ENCODE measurements at regions not wholly inside any gene's neighbourhood (a gene's known extent, or its start where the extent isn't known, plus 50 kb on each side); places are given as distances from the start of the nearest gene placed in this dataset.
"Not testable (repeated sequence)": the region's sequence is repeated elsewhere in the genome, so short reads cannot be mapped to it uniquely, and the experiment has no call there.

GRCh38 chr12:46547421-46548354 is 175.1 kb upstream of the SLC38A2 start:
- H3K27me3 ChIP-seq: no peaks in the 10 kb centered on the region
- DNase-seq (ENCODE audit: extremely low spot score in 2 of 2): no peak
- TF ChIP-seq POLR2A (IDR thresholded peaks at IDR 0.05): no peak
- no peak for TF ChIP-seq CTCF (IDR thresholded peaks at IDR 0.05)
- TF ChIP-seq POLR2AphosphoS5 (IDR thresholded peaks at IDR 0.05; ENCODE audit: insufficient read depth in 1 of 2, low read depth in 1 of 2): no peak
- no peaks in the 10 kb centered on the region for H3K36me3 ChIP-seq
- H3K4me3 ChIP-seq: no peak overlapping the region
- peaks cover 24% of the 10 kb centered on the region for H3K4me1 ChIP-seq
- H3K9me3 ChIP-seq: no peaks in the 10 kb centered on the region
- intact Hi-C loops (cut with DNase I): no loop called here
- H3K27ac ChIP-seq: no peak overlapping the region

GRCh38 chr12:46546634-46547273 is 174.2 kb upstream of the SLC38A2 start:
- Histone ChIP-seq H3K36me3 (no peaks in the 10 kb centered on the region), H3K27me3 (no peaks in the 10 kb centered on the region), H3K4me1 (peaks cover 24% of the 10 kb centered on the region), H3K4me3 (no peak overlapping the region), H3K9me3 (no peaks in the 10 kb centered on the region), H3K27ac (no peak overlapping the region)
- intact Hi-C loops (cut with DNase I): no loop called here
- DNase-seq (ENCODE audit: extremely low spot score in 2 of 2): no peak
- TF ChIP-seq CTCF (IDR thresholded peaks at IDR 0.05) (no peak), POLR2AphosphoS5 (IDR thresholded peaks at IDR 0.05; ENCODE audit: insufficient read depth in 1 of 2, low read depth in 1 of 2) (no peak)

DNA sequence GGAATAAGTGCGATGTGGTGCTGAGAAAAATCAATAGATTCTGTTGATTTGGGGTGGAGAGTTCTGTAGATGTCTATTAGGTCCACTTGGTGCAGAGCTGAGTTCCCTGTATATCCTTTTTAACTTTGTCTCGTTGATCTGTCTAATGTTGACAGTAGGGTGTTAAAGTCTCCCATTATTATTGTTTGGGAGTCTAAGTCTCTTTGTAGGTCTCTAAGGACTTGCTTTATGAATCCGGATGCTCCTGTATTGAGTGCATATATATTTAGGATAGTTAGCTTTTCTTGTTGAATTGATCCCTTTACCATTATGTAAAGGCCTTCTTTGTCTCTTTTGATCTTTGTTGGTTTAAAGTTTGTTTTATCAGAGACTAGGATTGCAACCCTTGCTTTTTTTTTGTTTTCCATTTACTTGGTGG is 170.8 kb upstream of the SLC38A2 start:
- H3K27ac ChIP-seq; H3K9me3 ChIP-seq; H3K36me3 ChIP-seq; DNase-seq (ENCODE audit: extremely low spot score in 2 of 2); H3K4me3 ChIP-seq; intact Hi-C loops (cut with DNase I); H3K27me3 ChIP-seq: not testable (repeated sequence)
- H3K4me1 ChIP-seq: peaks cover 21% of the 10 kb centered on the region

DNA sequence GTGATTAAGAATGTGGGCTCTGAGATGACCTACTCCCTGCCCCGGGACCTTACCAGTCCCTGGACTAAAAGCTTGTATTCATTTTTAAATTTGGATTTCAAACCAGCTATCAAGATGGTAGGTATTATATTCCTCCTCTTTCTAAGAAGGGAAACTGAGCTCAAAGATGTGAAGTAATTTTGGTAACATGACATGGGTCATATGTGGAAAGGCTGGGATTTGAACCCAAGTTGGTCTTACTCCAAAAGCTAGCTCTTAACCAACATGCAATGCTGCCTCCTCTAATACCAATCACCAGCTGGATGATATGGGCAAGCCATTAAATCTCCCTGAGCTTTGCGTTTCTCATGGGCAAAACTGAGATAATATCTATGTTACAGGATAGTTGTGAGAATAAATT is 166.4 kb upstream of the SLC38A2 start:
- DNase-seq (ENCODE audit: extremely low spot score in 2 of 2): no peak
- Histone ChIP-seq H3K36me3 (no peaks in the 10 kb centered on the region), H3K4me3 (no peak overlapping the region), H3K27ac (no peak overlapping the region), H3K9me3 (no peaks in the 10 kb centered on the region), H3K4me1 (no peaks in the 10 kb centered on the region), H3K27me3 (no peaks in the 10 kb centered on the region)
- TF ChIP-seq CTCF (IDR thresholded peaks at IDR 0.05) (no peak), POLR2AphosphoS5 (IDR thresholded peaks at IDR 0.05; ENCODE audit: insufficient read depth in 1 of 2, low read depth in 1 of 2) (no peak), POLR2A (IDR thresholded peaks at IDR 0.05) (no peak)
- intact Hi-C loops (cut with DNase I): no loop called here

- Histone ChIP-seq H3K4me1 (no peaks in the 10 kb centered on the region), H3K4me3 (no peak overlapping the region), H3K9me3 (no peaks in the 10 kb centered on the region), H3K27ac (no peak overlapping the region), H3K36me3 (no peaks in the 10 kb centered on the region), H3K27me3 (no peaks in the 10 kb centered on the region)
- TF ChIP-seq POLR2AphosphoS5 (IDR thresholded peaks at IDR 0.05; ENCODE audit: insufficient read depth in 1 of 2, low read depth in 1 of 2): no peak
- no peak for TF ChIP-seq CTCF (IDR thresholded peaks at IDR 0.05)
- TF ChIP-seq POLR2A (IDR thresholded peaks at IDR 0.05): no peak
- DNase-seq (ENCODE audit: extremely low spot score in 2 of 2): no peak
- intact Hi-C loops (cut with DNase I): no loop called here
These were observed 164.9 kb upstream of the SLC38A2 start for GRCh38 chr12:46537387-46537955.

- H3K4me1 ChIP-seq; H3K4me3 ChIP-seq; intact Hi-C loops (cut with DNase I); H3K27ac ChIP-seq; DNase-seq (ENCODE audit: extremely low spot score in 2 of 2); H3K27me3 ChIP-seq; H3K9me3 ChIP-seq; H3K36me3 ChIP-seq: not testable (repeated sequence)
These were observed 163.7 kb upstream of the SLC38A2 start for GRCh38 chr12:46536316-46536715.

All from vagina (tissue), 2 donors.